ENCODE measurements at regions not wholly inside any gene's neighbourhood (a gene's known extent, or its start where the extent isn't known, plus 50 kb on each side); places are given as distances from the start of the nearest gene placed in this dataset.

- Histone ChIP-seq H3K4me3 (peak overlapping the region; percentile 55), H3K27ac (ENCODE audit: control insufficient read depth, insufficient read depth) (peak overlapping the region; percentile 99), H3K4me2 (ENCODE audit: control insufficient read depth, insufficient read depth) (peak overlapping the region; percentile 62), H3K79me2 (ENCODE audit: control insufficient read depth, insufficient read depth, low read length) (peaks cover 32% of the 10 kb centered on the region), H3K27me3 (replicated peaks in 1 of 2; ENCODE audit: control insufficient read depth in 2 of 2, insufficient read depth in 2 of 2, low read length in 1 of 2) (no peaks in the 10 kb centered on the region), H3K9me3 (replicated peaks; ENCODE audit: control insufficient read depth, insufficient read depth, low read length) (no peaks in the 10 kb centered on the region; the same call in 2 of the 3 replicates), H2AFZ (ENCODE audit: control insufficient read depth, low read depth, low read length) (no peak overlapping the region), H4K20me1 (ENCODE audit: control insufficient read depth, insufficient read depth) (no peaks in the 10 kb centered on the region), H3K4me1 (ENCODE audit: control insufficient read depth, insufficient read depth, low read length) (peaks cover 64% of the 10 kb centered on the region), H3K36me3 (ENCODE audit: control insufficient read depth in 2 of 2, insufficient read depth in 2 of 2, low read length in 1 of 2) (no peaks in the 10 kb centered on the region), H3K9ac (ENCODE audit: control insufficient read depth, insufficient read depth, low read length) (peak overlapping the region; percentile 79)
- WGBS (ENCODE audit: insufficient coverage, insufficient replicate concordance, low lambda C conversion rate, missing lambda C conversion rate) = 2% methylated on average over 5 of the region's 5 CpGs
- no peak for DNase-seq (ENCODE audit: low read depth, low spot score)
- POLR2A ChIA-PET = interaction anchor here (0.6 to 4.1 kb wide), 16 partner anchors 14 to 288 kb away, joined by 3 to 49 read pairs (median 4); no protein-coding TSS in a partner anchor
- CTCF ChIA-PET = interaction anchor here (0.7 to 15.5 kb wide), 20 partner anchors 9 to 254 kb away, joined by 3 to 348 read pairs (median 5); no protein-coding TSS in a partner anchor
- peak; percentile 4; the same call in 1 of the 3 replicates for ATAC-seq
- SMC1A ChIA-PET (ENCODE audit: uncharacterized antibody, unreplicated experiment) = interaction anchor here (0.7 to 4.7 kb wide), 24 partner anchors 10 to 535 kb away, joined by 3 to 81 read pairs (median 7); no protein-coding TSS in a partner anchor
- in situ Hi-C loops (cut with MboI) = loop anchor here (10.0 kb wide), 1 partner anchor 447 kb away; the partner anchor contains the start of gene CENPU
- intact Hi-C loops (cut with micrococcal nuclease; ENCODE audit: unreplicated experiment) = loop anchor here (1.0 to 10.0 kb wide), 5 partner anchors 27 to 567 kb away; no protein-coding TSS in a partner anchor
- RAD21 ChIA-PET (ENCODE audit: unreplicated experiment) = interaction anchor here (0.7 to 5.1 kb wide), 18 partner anchors 13 to 362 kb away, joined by 3 to 89 read pairs (median 8); partner anchors contain the start of genes CASP3 and PRIMPOL
- peak; percentile 7 for FAIRE-seq
- TSS peak; percentile 89 for BruUV-seq (replicated peaks)
- TF ChIP-seq GATAD2B (conservative IDR thresholded peaks at IDR 0.05; ENCODE audit: low read depth) (no peak), KAT2A (conservative IDR thresholded peaks at IDR 0.05; ENCODE audit: control insufficient read depth, low read depth, low read length) (no peak), RCOR1 (conservative IDR thresholded peaks at IDR 0.05; ENCODE audit: low read depth, low read length) (no peak), SUZ12 (IDR thresholded peaks at IDR 0.05; ENCODE audit: unreplicated experiment) (no peak), EZH2 (IDR thresholded peaks at IDR 0.05; ENCODE audit: borderline replicate concordance, control insufficient read depth, low read depth, low read length) (no peak), SMARCA5 (IDR thresholded peaks at IDR 0.05) (0 out of 2 replicates have a peak, but pooled peaks have one; percentile 14), ZNF622 (IDR thresholded peaks at IDR 0.05) (no peak), IRF3 (IDR thresholded peaks at IDR 0.05) (no peak), EGR1 (IDR thresholded peaks at IDR 0.05; ENCODE audit: borderline replicate concordance in 1 of 2, low read depth in 2 of 2, low read length in 2 of 2) (no peak), TCF3 (IDR thresholded peaks at IDR 0.05; ENCODE audit: borderline replicate concordance, insufficient read depth, low read depth, low read length) (no peak), PAX5 (IDR thresholded peaks at IDR 0.05; ENCODE audit: borderline replicate concordance, low read depth, low read length) (no peak), JUND (IDR thresholded peaks at IDR 0.05; ENCODE audit: low read depth, low read length) (no peak), ZNF24 (IDR thresholded peaks at IDR 0.05) (no peak), MTA3 (IDR thresholded peaks at IDR 0.05; ENCODE audit: borderline replicate concordance, low read length) (no peak), FOS (IDR thresholded peaks at IDR 0.05; ENCODE audit: borderline replicate concordance, extremely low read depth, insufficient read length) (no peak), HDAC2 (IDR thresholded peaks at IDR 0.05) (no peak), YY1 (IDR thresholded peaks at IDR 0.05; ENCODE audit: low read depth, low read length) (peak; percentile 38; the same call in 1 of the 2 replicates), GABPA (IDR thresholded peaks at IDR 0.05; ENCODE audit: low read depth) (no peak), SMC3 (IDR thresholded peaks at IDR 0.05; ENCODE audit: borderline replicate concordance, low read length) (peak; percentile 3; the same call in 1 of the 2 replicates), RELA (IDR thresholded peaks at IDR 0.05; ENCODE audit: borderline replicate concordance, partially characterized antibody) (peak; percentile 26), ZSCAN29 (IDR thresholded peaks at IDR 0.05) (no peak), STAT3 (IDR thresholded peaks at IDR 0.05; ENCODE audit: low read depth, low read length) (no peak), IKZF2 (IDR thresholded peaks at IDR 0.05) (no peak), ZNF217 (IDR thresholded peaks at IDR 0.05) (no peak)
These were observed 70.1 kb upstream of the ENPP6 start for GRCh38 chr4:184287697-184288255.
